Hindlimb muscle (tissue), 1 donor: ENCODE measurements at regions not wholly inside any gene's neighbourhood (a gene's known extent, or its start where the extent isn't known, plus 50 kb on each side); places are given as distances from the start of the nearest gene placed in this dataset.

ENCODE experiments used
- DNase-seq: peaks from one replicate; pipeline ENCODE4 v3.0.0-alpha.2; 2013

- no peak for DNase-seq
These were observed 194.5 kb downstream of the ICE1 start for GRCh38 chr5:5617024-5617423.

DNA sequence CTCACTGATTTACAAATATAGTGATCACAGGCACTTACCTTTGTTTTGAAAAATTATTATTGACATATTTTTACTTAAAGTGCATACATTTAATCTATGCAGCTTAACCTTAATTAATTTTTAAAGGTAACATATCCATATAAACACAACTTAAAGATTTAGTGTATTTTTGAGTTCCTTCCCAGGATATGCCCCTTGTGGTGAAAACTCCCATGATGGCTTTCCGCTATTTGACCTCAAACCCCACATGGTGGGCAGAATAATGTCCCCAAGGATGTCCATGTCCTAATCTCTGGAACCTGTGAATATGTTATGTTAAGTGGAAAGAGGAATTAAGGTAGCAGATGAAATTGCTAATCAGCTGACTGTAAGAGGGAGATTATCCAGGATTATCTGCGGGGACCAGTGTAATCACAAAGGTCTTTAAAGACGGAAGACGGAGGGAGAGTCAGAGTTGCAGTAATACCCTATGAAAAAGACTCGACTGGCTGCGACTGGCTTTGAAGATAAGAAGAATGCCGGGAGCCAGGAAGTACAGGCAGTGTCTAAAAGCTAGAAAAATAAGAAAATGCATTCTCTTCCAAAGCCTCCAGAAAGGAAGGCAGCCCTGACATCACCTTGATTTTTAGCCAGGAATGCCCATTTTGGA, 193.9 kb downstream of the ICE1 start:
- DNase-seq = no peak

DNA sequence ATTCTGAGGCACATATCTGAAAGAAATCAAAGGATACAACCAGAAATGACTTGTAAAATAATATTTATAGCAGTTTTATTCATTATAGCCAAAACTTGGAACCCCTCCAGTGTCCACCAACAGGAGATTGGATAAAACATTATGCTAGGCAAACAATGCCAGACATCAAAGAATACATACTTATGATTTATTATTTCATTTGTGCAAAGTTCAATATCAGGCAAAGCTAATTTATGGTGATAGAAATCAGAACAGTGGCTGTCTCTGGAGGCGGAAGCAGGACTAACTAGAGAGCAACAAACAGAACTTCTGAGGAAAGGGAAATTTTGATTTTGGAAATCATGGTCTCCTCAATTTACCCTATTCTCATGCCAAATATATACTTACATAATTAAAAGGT, 193.1 kb downstream of the ICE1 start:
- no peak for DNase-seq

- DNase-seq = no peak
These were observed 190.9 kb downstream of the ICE1 start for GRCh38 chr5:5613261-5613990.

DNA sequence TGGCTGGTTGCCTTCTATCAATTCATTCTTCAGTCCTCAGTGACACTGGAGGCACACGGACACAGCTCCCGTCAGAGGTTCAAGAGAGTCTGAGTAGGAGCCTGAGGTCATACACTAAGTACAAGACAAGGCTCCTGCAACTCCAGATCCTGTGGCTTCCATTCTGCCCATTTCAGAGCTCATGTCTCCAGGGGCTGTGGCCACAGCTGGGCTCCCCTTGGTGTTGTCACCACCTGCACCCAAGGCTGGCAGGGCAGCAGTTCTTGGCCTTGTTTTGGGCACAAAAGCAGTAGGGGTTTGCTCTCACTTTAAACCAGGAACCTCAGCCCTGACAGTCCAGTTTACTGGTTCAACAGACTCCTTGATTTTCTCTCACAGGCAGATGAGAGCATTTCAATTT, 189.6 kb downstream of the ICE1 start:
- no peak for DNase-seq

GRCh38 chr5:5609935-5610334, 187.5 kb downstream of the ICE1 start:
- DNase-seq = no peak

- no peak for DNase-seq
These were observed 182.8 kb downstream of the ICE1 start for GRCh38 chr5:5605170-5605764.

GRCh38 chr5:5602554-5602953, 180.1 kb downstream of the ICE1 start:
- DNase-seq = no peak

- no peak for DNase-seq
These were observed 176.2 kb downstream of the ICE1 start for GRCh38 chr5:5598547-5599113.

DNA sequence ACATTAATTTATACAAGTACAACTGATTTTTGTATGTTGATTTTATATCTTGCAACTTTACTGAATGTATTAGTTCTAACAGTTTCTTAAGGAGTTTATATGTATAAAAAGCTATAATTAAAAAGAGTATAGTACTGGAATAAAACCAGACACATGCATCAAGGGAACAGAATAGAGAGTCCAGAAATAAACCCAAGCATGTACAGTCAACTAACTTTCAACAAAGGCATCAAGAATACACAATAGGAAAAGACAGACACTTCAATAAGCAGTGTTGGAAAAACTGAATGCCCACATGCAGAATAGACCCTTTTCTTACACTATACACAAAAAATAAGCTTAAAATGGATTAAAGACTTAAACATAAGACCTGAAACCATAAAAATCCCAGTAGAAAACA, 170.9 kb downstream of the ICE1 start:
- DNase-seq = no peak

- no peak for DNase-seq
These were observed 170.1 kb downstream of the ICE1 start for GRCh38 chr5:5592541-5592940.

GRCh38 chr5:5591567-5591966, 169.1 kb downstream of the ICE1 start:
- DNase-seq = no peak

GRCh38 chr5:5589857-5590256, 167.4 kb downstream of the ICE1 start:
- DNase-seq = no peak

GRCh38 chr5:5588887-5589826, 166.7 kb downstream of the ICE1 start:
- no peak for DNase-seq

DNA sequence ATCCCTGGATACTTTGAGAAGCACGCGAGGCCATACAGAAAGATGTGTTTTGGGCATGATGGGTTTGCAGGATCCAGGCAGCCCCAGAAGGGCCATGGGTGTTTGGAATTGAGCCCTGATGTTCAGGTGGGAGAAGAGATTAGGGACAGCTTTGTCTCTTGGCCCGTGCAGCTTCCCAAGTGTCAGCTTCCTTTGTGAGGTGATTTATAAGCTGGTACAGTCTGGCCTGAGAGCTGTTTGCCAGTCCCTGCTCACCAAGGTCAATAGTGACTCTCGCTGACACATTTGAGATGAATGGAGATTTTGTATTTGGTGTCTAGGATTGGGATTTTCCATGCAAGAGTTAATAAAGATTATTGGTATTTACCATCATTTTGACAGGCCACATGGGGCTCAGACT, 165.9 kb downstream of the ICE1 start:
- no peak for DNase-seq

DNA sequence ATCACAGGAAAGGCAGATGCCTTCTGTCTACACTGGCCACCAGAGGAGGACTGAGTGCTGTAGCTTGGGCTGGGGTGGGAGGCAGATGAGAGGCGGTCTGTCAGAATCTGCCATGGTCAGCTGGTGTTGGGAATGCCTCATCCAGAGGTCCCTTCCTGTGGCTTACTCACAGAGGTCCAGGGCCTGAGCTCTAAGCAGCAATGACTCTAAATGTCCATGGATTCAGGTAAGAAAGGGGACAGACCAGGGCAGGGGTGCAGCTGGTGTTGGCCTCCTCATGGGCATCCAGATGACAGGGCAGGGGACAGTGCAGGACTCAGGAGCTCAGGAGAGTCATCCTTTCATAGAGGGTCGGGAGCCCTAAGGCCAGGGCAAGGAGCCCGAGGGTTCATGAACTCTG, 165.0 kb downstream of the ICE1 start:
- no peak for DNase-seq

DNA sequence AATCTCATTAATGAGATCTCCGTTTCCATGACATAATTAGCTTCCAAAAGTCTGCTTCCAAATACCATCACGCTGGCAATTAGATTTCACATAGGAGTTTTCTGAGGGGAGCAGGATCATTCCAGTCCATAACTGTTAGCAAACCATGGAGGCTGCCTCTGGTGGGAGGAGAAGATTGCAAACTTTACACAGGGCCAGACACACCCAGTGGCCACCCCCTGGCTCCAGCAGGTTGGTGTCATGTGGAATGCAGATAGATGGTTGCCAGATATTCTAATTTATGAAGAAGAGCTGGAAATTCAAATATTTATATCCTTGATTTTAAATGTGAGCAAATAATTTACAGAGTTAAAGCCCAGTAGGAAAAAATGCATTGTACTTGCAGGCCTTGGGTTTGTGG, 164.2 kb downstream of the ICE1 start:
- no peak for DNase-seq

- DNase-seq = no peak
These were observed 163.4 kb downstream of the ICE1 start for GRCh38 chr5:5585751-5586341.

- DNase-seq = no peak
These were observed 162.3 kb downstream of the ICE1 start for GRCh38 chr5:5584751-5585150.

DNA sequence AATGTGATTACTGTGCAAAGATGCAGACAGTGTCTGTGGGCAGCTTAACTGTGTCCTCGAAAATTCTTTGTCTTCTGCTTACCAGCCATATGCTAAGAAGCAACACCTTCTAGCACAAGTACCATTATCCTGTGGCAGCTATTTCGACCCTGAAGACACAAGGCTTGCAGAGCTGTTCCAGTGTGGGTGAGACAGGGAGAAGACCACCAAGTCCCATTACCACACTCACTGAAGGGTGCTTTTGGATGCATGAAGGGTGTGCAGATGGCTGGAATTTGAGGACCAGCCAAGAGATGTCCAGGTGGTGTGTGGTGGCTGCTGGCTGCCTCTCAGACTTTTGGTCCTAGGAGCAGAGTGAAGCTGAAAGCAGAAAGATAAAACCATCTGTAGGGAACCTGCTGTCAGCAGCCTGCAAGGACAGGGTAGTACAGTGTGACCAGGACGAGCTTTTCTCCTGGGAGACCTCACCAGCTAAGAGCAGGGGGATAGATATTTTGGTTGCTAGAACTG, 161.8 kb downstream of the ICE1 start:
- no peak for DNase-seq

- no peak for DNase-seq
These were observed 161.4 kb downstream of the ICE1 start for GRCh38 chr5:5583832-5584231.
